ENCODE measurements at regions not wholly inside any gene's neighbourhood (a gene's known extent, or its start where the extent isn't known, plus 50 kb on each side); places are given as distances from the start of the nearest gene placed in this dataset.

GRCh38 chr3:94611596-94611995, 548.7 kb downstream of the NSUN3 start (continued):
- TF ChIP-seq, protein P1, sequence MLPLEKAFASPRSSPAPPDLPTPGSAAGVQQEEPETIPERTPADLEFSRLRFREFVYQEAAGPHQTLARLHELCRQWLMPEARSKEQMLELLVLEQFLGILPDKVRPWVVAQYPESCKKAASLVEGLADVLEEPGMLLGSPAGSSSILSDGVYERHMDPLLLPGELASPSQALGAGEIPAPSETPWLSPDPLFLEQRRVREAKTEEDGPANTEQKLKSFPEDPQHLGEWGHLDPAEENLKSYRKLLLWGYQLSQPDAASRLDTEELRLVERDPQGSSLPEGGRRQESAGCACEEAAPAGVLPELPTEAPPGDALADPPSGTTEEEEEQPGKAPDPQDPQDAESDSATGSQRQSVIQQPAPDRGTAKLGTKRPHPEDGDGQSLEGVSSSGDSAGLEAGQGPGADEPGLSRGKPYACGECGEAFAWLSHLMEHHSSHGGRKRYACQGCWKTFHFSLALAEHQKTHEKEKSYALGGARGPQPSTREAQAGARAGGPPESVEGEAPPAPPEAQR (tag by site-specific recombination; IDR thresholded peaks at IDR 0.05), result no peak

- no peak for TF ChIP-seq SP3 (tag by site-specific recombination; IDR thresholded peaks at IDR 0.05)
- no peak for TF ChIP-seq ZNF10 (tag by site-specific recombination; IDR thresholded peaks at IDR 0.05)
- TF ChIP-seq, protein P2, sequence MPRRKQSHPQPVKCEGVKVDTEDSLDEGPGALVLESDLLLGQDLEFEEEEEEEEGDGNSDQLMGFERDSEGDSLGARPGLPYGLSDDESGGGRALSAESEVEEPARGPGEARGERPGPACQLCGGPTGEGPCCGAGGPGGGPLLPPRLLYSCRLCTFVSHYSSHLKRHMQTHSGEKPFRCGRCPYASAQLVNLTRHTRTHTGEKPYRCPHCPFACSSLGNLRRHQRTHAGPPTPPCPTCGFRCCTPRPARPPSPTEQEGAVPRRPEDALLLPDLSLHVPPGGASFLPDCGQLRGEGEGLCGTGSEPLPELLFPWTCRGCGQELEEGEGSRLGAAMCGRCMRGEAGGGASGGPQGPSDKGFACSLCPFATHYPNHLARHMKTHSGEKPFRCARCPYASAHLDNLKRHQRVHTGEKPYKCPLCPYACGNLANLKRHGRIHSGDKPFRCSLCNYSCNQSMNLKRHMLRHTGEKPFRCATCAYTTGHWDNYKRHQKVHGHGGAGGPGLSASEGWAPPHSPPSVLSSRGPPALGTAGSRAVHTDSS (tag by site-specific recombination; IDR thresholded peaks at IDR 0.05), result no peak
- no peak for TF ChIP-seq ZNF707 (tag by site-specific recombination; IDR thresholded peaks at IDR 0.05)
- no peak for TF ChIP-seq KLF10 (tag by site-specific recombination; IDR thresholded peaks at IDR 0.05)
- no peak for TF ChIP-seq ZNF785 (tag by site-specific recombination; IDR thresholded peaks at IDR 0.05)
- TF ChIP-seq ZFP69B (tag by site-specific recombination; IDR thresholded peaks at IDR 0.05), result no peak
- TF ChIP-seq ZNF792 (tag by site-specific recombination; IDR thresholded peaks at IDR 0.05), result no peak
- TF ChIP-seq ZNF529 (tag by site-specific recombination; IDR thresholded peaks at IDR 0.05; ENCODE audit: insufficient replicate concordance), result no peak
- no peak for TF ChIP-seq ZNF645 (tag by site-specific recombination; IDR thresholded peaks at IDR 0.05)
- no peak for TF ChIP-seq YY2 (tag by site-specific recombination; IDR thresholded peaks at IDR 0.05)
- TF ChIP-seq GLIS2 (tag by site-specific recombination; IDR thresholded peaks at IDR 0.05), result no peak
- ChIA-PET CTCF (no interaction called here), POLR2A (no interaction called here)
- Histone ChIP-seq H3K27ac (ENCODE audit: extremely low read depth, low read depth, low read length) (no peak overlapping the region), H3K9me3 (ENCODE audit: control insufficient read depth, insufficient read depth, low read depth, low read length) (no peaks in the 10 kb centered on the region), H3K36me3 (ENCODE audit: control insufficient read depth in 2 of 2, insufficient read depth in 1 of 2, low read length in 2 of 2) (no peaks in the 10 kb centered on the region), H3K4me3 (ENCODE audit: low read depth, low read length) (no peak overlapping the region), H3K4me1 (ENCODE audit: control insufficient read depth, insufficient read depth, low read length) (no peaks in the 10 kb centered on the region)
Measured at GRCh38 chr3:94612631-94613030, 549.8 kb downstream of the NSUN3 start.

GRCh38 chr3:94614192-94614591, 551.3 kb downstream of the NSUN3 start:
- ChIA-PET POLR2A (no interaction called here), CTCF (interaction anchor here (0.6 kb wide), 2 partner anchors 17 to 934 kb away, joined by 4 read pairs; no protein-coding TSS in a partner anchor)
- no peak overlapping the region for H3K27ac ChIP-seq (ENCODE audit: extremely low read depth, low read depth, low read length)
- H3K4me1 ChIP-seq (ENCODE audit: control insufficient read depth, insufficient read depth, low read length), result no peaks in the 10 kb centered on the region
- TF ChIP-seq ZNF341 (tag by site-specific recombination; IDR thresholded peaks at IDR 0.05; ENCODE audit: low read depth) (no peak), GLI4 (tag by site-specific recombination; IDR thresholded peaks at IDR 0.05) (no peak), ZNF311 (tag by site-specific recombination; IDR thresholded peaks at IDR 0.05; ENCODE audit: borderline replicate concordance) (no peak), ZNF223 (tag by site-specific recombination; IDR thresholded peaks at IDR 0.05) (no peak), GFI1B (tag by site-specific recombination; IDR thresholded peaks at IDR 0.05) (no peak), ZFP3 (tag by site-specific recombination; IDR thresholded peaks at IDR 0.05; ENCODE audit: low read depth) (no peak), ZBTB1 (tag by site-specific recombination; IDR thresholded peaks at IDR 0.05) (no peak)
- no peak overlapping the region for H3K4me3 ChIP-seq (ENCODE audit: low read depth, low read length)
- no peaks in the 10 kb centered on the region for H3K9me3 ChIP-seq (ENCODE audit: control insufficient read depth, insufficient read depth, low read depth, low read length)
- no peaks in the 10 kb centered on the region for H3K36me3 ChIP-seq (ENCODE audit: control insufficient read depth in 2 of 2, insufficient read depth in 1 of 2, low read length in 2 of 2)

Data from HEK293 (cell line).